WTC11 (cell line): ENCODE measurements at regions not wholly inside any gene's neighbourhood (a gene's known extent, or its start where the extent isn't known, plus 50 kb on each side); places are given as distances from the start of the nearest gene placed in this dataset.
A peak's percentile ranks its signal among the peaks of the same experiment; 100 is the strongest.

Source experiments
- ATAC-seq: fragments of 200-7000 bp; cut with Tn5 transposase; 2 replicates; pipeline ENCODE4 v1.10.0; 2021; ENCODE audit warnings: mild to moderate bottlenecking, moderate library complexity
- CTCF ChIA-PET: fragments of 300-600 bp; sonication (Branson Sonifier 250); formaldehyde crosslinking; loops from one replicate; lab custom pipeline; 2021; ENCODE audit warnings: antibody characterized with exemption; lab: Charles Lee
- POLR2A ChIA-PET: fragments of 350-600 bp; sonication (Branson Sonifier 250); formaldehyde crosslinking; loops from one replicate; lab custom pipeline; 2021; ENCODE audit warnings: antibody characterized with exemption; lab: Charles Lee
- DNase-seq: peaks from one replicate; pipeline ENCODE4 v3.0.0; 2021; ENCODE audit warnings: low spot score
- H3K27ac Mint-ChIP-seq: 2 replicates; pipeline ENCODE4 v1.8.0; 2021; ENCODE audit warnings: mixed read lengths
- H3K27me3 Mint-ChIP-seq: 2 replicates; pipeline ENCODE4 v1.8.0; 2021; ENCODE audit warnings: low read depth, mild to moderate bottlenecking, moderate library complexity, mixed read lengths
- H3K36me3 Mint-ChIP-seq: 2 replicates; pipeline ENCODE4 v1.8.0; 2021; ENCODE audit warnings: mixed read lengths
- H3K4me1 Mint-ChIP-seq: 2 replicates; pipeline ENCODE4 v1.8.0; 2022; ENCODE audit warnings: mixed read lengths
- H3K4me3 Mint-ChIP-seq: 2 replicates; pipeline ENCODE4 v1.8.0; 2021; ENCODE audit warnings: mild to moderate bottlenecking, moderate library complexity, mixed read lengths
- H3K9me3 Mint-ChIP-seq: 2 replicates; pipeline ENCODE4 v1.8.0; 2021; ENCODE audit warnings: mixed read lengths
- AR ChIP-seq: fragments of 250-450 bp; sonication (Bioruptor Pico); IDR thresholded peaks from 2 replicates; pipeline ENCODE4 v1.9.0; 2021; ENCODE audit warnings: mild to moderate bottlenecking
- ATF6 ChIP-seq: sonication (generic); formaldehyde crosslinking; IDR thresholded peaks from 2 replicates; pipeline ENCODE4 v1.8.1; 2023; ENCODE audit warnings: mild to moderate bottlenecking, missing genetic modification reagents
- CBFB ChIP-seq: sonication (generic); formaldehyde crosslinking; IDR thresholded peaks from 2 replicates; pipeline ENCODE4 v1.8.1; 2022; ENCODE audit warnings: mild to moderate bottlenecking, low read depth, missing genetic modification reagents
- CREM ChIP-seq: sonication (generic); formaldehyde crosslinking; IDR thresholded peaks from 2 replicates; pipeline ENCODE4 v1.8.1; 2022; ENCODE audit warnings: mild to moderate bottlenecking, missing genetic modification reagents, moderate library complexity
- ERG ChIP-seq: fragments of 250-450 bp; sonication (Bioruptor Pico); IDR thresholded peaks from 2 replicates; pipeline ENCODE4 v1.8.0; 2021; ENCODE audit warnings: mild to moderate bottlenecking
- GTF2I ChIP-seq: fragments of 250-450 bp; sonication (Bioruptor Pico); conservative IDR thresholded peaks from 2 replicates; pipeline ENCODE4 v1.4.0; 2021; ENCODE audit warnings: mild to moderate bottlenecking
- IRF2 ChIP-seq: sonication (generic); formaldehyde crosslinking; IDR thresholded peaks from 2 replicates; pipeline ENCODE4 v1.8.0; 2022; ENCODE audit warnings: low read depth, missing genetic modification reagents, borderline replicate concordance
- JAZF1 ChIP-seq: fragments of 250-450 bp; sonication (Bioruptor Pico); IDR thresholded peaks from 2 replicates; pipeline ENCODE4 v1.9.0; 2021; ENCODE audit warnings: moderate library complexity, mild to moderate bottlenecking, inconsistent platforms
- NFYB ChIP-seq: sonication (generic); formaldehyde crosslinking; conservative IDR thresholded peaks from 2 replicates; pipeline ENCODE4 v1.8.0; 2022; ENCODE audit warnings: low read depth, missing genetic modification reagents
- NR2C2 ChIP-seq: sonication (generic); formaldehyde crosslinking; IDR thresholded peaks from 2 replicates; pipeline ENCODE4 v1.8.0; 2022; ENCODE audit warnings: mild to moderate bottlenecking, missing genetic modification reagents
- ZBTB43 ChIP-seq: sonication (generic); formaldehyde crosslinking; IDR thresholded peaks from 2 replicates; pipeline ENCODE4 v1.8.1; 2023; ENCODE audit warnings: mild to moderate bottlenecking, missing genetic modification reagents
- TF ChIP-seq, protein P1 (sequence below): fragments of 250-450 bp; sonication (Bioruptor Pico); IDR thresholded peaks from 2 replicates; pipeline ENCODE4 v2.1.2; 2022; ENCODE audit warnings: mild to moderate bottlenecking, moderate library complexity
- TF ChIP-seq, protein P2 (sequence below): sonication (generic); formaldehyde crosslinking; IDR thresholded peaks from 2 replicates; pipeline ENCODE4 v1.8.0; 2022; ENCODE audit warnings: mild to moderate bottlenecking, missing genetic modification reagents
- TF ChIP-seq, protein P3 (sequence below): sonication (generic); formaldehyde crosslinking; IDR thresholded peaks from 2 replicates; pipeline ENCODE4 v1.8.1; 2023; ENCODE audit warnings: mild to moderate bottlenecking, moderate library complexity, missing genetic modification reagents
- TF ChIP-seq, protein P4 (sequence below): sonication (generic); formaldehyde crosslinking; IDR thresholded peaks from 2 replicates; pipeline ENCODE4 v1.8.1; 2023; ENCODE audit warnings: mild to moderate bottlenecking, missing genetic modification reagents, moderate library complexity

DNA sequence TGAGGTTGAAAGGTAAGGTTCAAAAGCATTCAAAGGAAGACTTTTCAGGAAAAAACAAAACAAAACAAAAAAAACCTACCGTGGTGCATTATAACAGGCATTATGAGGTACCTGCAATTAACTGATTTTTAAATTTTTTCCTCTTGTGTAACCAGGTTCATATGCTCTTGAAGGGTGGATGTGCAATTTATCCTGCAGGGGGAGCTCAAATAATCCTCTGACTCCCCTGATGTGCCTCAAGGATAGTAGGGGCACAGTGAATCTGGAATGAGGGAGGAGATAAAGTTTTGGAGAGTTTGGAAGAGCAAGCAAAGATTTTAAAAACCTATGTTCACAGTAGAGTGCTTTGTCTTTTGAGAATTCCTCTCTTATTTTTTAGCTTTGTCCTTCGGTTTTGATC is 1349.4 kb downstream of the CDH8 start:
- H3K27ac Mint-ChIP-seq: no peak overlapping the region
- ChIA-PET POLR2A (no interaction called here), CTCF (interaction anchor here (0.6 to 1.6 kb wide), 8 partner anchors 10 to 735 kb away, joined by 3 to 4 read pairs (median 4); no protein-coding TSS in a partner anchor)
- DNase-seq: no peak
- H3K36me3 Mint-ChIP-seq: no peaks in the 10 kb centered on the region
- peaks cover 10% of the 10 kb centered on the region for H3K9me3 Mint-ChIP-seq
- H3K27me3 Mint-ChIP-seq: no peaks in the 10 kb centered on the region
- peak; percentile 71 for ATAC-seq
- H3K4me1 Mint-ChIP-seq: 0 out of 2 replicates have a peak, but pooled peaks cover under 1% of the 10 kb centered on the region
- TF ChIP-seq, protein P1, sequence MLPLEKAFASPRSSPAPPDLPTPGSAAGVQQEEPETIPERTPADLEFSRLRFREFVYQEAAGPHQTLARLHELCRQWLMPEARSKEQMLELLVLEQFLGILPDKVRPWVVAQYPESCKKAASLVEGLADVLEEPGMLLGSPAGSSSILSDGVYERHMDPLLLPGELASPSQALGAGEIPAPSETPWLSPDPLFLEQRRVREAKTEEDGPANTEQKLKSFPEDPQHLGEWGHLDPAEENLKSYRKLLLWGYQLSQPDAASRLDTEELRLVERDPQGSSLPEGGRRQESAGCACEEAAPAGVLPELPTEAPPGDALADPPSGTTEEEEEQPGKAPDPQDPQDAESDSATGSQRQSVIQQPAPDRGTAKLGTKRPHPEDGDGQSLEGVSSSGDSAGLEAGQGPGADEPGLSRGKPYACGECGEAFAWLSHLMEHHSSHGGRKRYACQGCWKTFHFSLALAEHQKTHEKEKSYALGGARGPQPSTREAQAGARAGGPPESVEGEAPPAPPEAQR (CRISPR knock-in tag): no peak
- no peak for TF ChIP-seq JAZF1 (CRISPR knock-in tag)
- no peak for TF ChIP-seq NR2C2 (CRISPR knock-in tag)
- TF ChIP-seq GTF2I (CRISPR knock-in tag): no peak
- TF ChIP-seq ERG (CRISPR knock-in tag): no peak
- TF ChIP-seq IRF2 (CRISPR knock-in tag): no peak
- TF ChIP-seq ZBTB43 (CRISPR knock-in tag): no peak
- no peak for TF ChIP-seq AR (CRISPR knock-in tag)
- TF ChIP-seq, protein P2, sequence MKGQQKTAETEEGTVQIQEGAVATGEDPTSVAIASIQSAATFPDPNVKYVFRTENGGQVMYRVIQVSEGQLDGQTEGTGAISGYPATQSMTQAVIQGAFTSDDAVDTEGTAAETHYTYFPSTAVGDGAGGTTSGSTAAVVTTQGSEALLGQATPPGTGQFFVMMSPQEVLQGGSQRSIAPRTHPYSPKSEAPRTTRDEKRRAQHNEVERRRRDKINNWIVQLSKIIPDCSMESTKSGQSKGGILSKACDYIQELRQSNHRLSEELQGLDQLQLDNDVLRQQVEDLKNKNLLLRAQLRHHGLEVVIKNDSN (CRISPR knock-in tag): no peak
- no peak for TF ChIP-seq CREM (CRISPR knock-in tag)
- no peak for TF ChIP-seq ATF6 (CRISPR knock-in tag)
- H3K4me3 Mint-ChIP-seq: no peak overlapping the region

DNA sequence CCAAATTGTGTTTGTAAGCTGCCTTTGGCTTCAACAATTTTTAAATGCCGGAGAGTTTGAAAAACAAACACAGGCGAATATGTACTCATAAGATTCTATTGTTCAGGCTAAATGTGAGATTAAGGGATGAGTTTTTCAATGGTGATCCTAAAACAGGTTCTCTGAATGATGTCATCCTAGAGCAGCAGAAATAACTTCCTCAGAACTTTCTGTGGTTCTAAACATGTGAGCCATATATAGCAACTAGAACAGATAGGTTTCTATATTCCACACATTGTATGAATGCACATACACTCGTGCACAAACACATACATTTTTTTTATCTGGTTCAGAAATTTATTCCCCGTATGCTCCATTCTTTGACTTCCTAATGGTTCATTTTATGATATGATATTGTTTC is 1352.2 kb downstream of the CDH8 start:
- TF ChIP-seq ERG (CRISPR knock-in tag): no peak
- no peak for TF ChIP-seq CBFB (CRISPR knock-in tag)
- TF ChIP-seq NR2C2 (CRISPR knock-in tag): no peak
- TF ChIP-seq, protein P3, sequence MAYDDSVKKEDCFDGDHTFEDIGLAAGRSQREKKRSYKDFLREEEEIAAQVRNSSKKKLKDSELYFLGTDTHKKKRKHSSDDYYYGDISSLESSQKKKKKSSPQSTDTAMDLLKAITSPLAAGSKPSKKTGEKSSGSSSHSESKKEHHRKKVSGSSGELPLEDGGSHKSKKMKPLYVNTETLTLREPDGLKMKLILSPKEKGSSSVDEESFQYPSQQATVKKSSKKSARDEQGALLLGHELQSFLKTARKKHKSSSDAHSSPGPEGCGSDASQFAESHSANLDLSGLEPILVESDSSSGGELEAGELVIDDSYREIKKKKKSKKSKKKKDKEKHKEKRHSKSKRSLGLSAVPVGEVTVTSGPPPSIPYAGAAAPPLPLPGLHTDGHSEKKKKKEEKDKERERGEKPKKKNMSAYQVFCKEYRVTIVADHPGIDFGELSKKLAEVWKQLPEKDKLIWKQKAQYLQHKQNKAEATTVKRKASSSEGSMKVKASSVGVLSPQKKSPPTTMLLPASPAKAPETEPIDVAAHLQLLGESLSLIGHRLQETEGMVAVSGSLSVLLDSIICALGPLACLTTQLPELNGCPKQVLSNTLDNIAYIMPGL (CRISPR knock-in tag): no peak
- TF ChIP-seq, protein P4, sequence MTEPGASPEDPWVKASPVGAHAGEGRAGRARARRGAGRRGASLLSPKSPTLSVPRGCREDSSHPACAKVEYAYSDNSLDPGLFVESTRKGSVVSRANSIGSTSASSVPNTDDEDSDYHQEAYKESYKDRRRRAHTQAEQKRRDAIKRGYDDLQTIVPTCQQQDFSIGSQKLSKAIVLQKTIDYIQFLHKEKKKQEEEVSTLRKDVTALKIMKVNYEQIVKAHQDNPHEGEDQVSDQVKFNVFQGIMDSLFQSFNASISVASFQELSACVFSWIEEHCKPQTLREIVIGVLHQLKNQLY: no peak
- TF ChIP-seq NFYB: no peak
- Mint-ChIP-seq H3K4me3 (no peak overlapping the region), H3K27me3 (no peaks in the 10 kb centered on the region), H3K36me3 (no peaks in the 10 kb centered on the region), H3K4me1 (peaks cover 10% of the 10 kb centered on the region), H3K9me3 (peaks cover 9% of the 10 kb centered on the region), H3K27ac (no peak overlapping the region)
- ChIA-PET CTCF (no interaction called here), POLR2A (no interaction called here)
- ATAC-seq (no peak), DNase-seq (no peak)
